HAP-1 (cell line): ENCODE measurements at regions not wholly inside any gene's neighbourhood (a gene's known extent, or its start where the extent isn't known, plus 50 kb on each side); places are given as distances from the start of the nearest gene placed in this dataset.

Source experiments
- DNase-seq, 2 experiments: peaks; one replicate each; pipeline ENCODE4 v3.0.0-alpha.2; 2016 to 2020; ENCODE audit warnings: low spot score in 2 of 2
- H3K27me3 ChIP-seq: fragments of 250-450 bp; sonication (Bioruptor Pico); 2 replicates; pipeline ENCODE4 v1.5.1; 2020; ENCODE audit warnings: low read depth, mild to moderate bottlenecking, moderate library complexity
- H3K36me3 ChIP-seq: fragments of 250-450 bp; sonication (Bioruptor Pico); replicated peaks from 2 replicates; pipeline ENCODE4 v1.5.1; 2020; ENCODE audit warnings: mild to moderate bottlenecking
- H3K4me1 ChIP-seq: fragments of 250-450 bp; sonication (Bioruptor Pico); 2 replicates; pipeline ENCODE4 v1.5.1; 2020; ENCODE audit warnings: mild to moderate bottlenecking
- H3K4me3 ChIP-seq: fragments of 250-450 bp; sonication (Bioruptor Pico); 2 replicates; pipeline ENCODE4 v1.5.1; 2020; ENCODE audit warnings: mild to moderate bottlenecking, moderate library complexity
- H3K9me3 ChIP-seq: fragments of 250-450 bp; sonication (Bioruptor Pico); 2 replicates; pipeline ENCODE4 v1.5.1; 2020; ENCODE audit warnings: mild to moderate bottlenecking, moderate library complexity
- in situ Hi-C: fragments of 300-500 bp; cut with MboI; formaldehyde crosslinking; loops from 3 replicates; pipeline ENCODE4 v1.14.3; 2020; ENCODE audit warnings: low sequenced_read_pairs, inconsistent platforms, mixed read lengths

GRCh38 chr6:80477591-80477990 is 371.1 kb downstream of the BCKDHB start:
- Histone ChIP-seq H3K36me3 (no peaks in the 10 kb centered on the region), H3K9me3 (no peaks in the 10 kb centered on the region), H3K4me1 (no peaks in the 10 kb centered on the region), H3K4me3 (no peak overlapping the region), H3K27me3 (no peaks in the 10 kb centered on the region)
- DNase-seq = no peak
- in situ Hi-C loops = no loop called here

- Histone ChIP-seq H3K4me3 (no peak overlapping the region), H3K9me3 (no peaks in the 10 kb centered on the region), H3K36me3 (no peaks in the 10 kb centered on the region), H3K27me3 (no peaks in the 10 kb centered on the region), H3K4me1 (no peaks in the 10 kb centered on the region)
- DNase-seq = no peak
- in situ Hi-C loops = no loop called here
Observed at GRCh38 chr6:80472271-80472670, 365.8 kb downstream of the BCKDHB start.

- no peaks in the 10 kb centered on the region for H3K36me3 ChIP-seq
- no peak for DNase-seq
- in situ Hi-C loops = no loop called here
- no peaks in the 10 kb centered on the region for H3K27me3 ChIP-seq
- H3K4me1 ChIP-seq = no peaks in the 10 kb centered on the region
- H3K9me3 ChIP-seq = no peaks in the 10 kb centered on the region
- H3K4me3 ChIP-seq = no peak overlapping the region
Observed at GRCh38 chr6:80469977-80470376, 363.5 kb downstream of the BCKDHB start.

- DNase-seq = no peak
- no peaks in the 10 kb centered on the region for H3K4me1 ChIP-seq
- no peak overlapping the region for H3K4me3 ChIP-seq
- H3K36me3 ChIP-seq = no peaks in the 10 kb centered on the region
- no peaks in the 10 kb centered on the region for H3K9me3 ChIP-seq
- in situ Hi-C loops = no loop called here
- H3K27me3 ChIP-seq = no peaks in the 10 kb centered on the region
Observed at GRCh38 chr6:80468398-80468797, 361.9 kb downstream of the BCKDHB start.

GRCh38 chr6:80467408-80467807 is 360.9 kb downstream of the BCKDHB start:
- no peaks in the 10 kb centered on the region for H3K27me3 ChIP-seq
- no peak overlapping the region for H3K4me3 ChIP-seq
- in situ Hi-C loops = no loop called here
- H3K9me3 ChIP-seq = no peaks in the 10 kb centered on the region
- no peaks in the 10 kb centered on the region for H3K36me3 ChIP-seq
- no peaks in the 10 kb centered on the region for H3K4me1 ChIP-seq
- DNase-seq = no peak

- DNase-seq = no peak
- Histone ChIP-seq H3K9me3 (no peaks in the 10 kb centered on the region), H3K4me1 (no peaks in the 10 kb centered on the region), H3K36me3 (no peaks in the 10 kb centered on the region), H3K27me3 (no peaks in the 10 kb centered on the region), H3K4me3 (no peak overlapping the region)
- in situ Hi-C loops = no loop called here
Observed at GRCh38 chr6:80466981-80467380, 360.5 kb downstream of the BCKDHB start.

GRCh38 chr6:80465513-80465912 is 359.0 kb downstream of the BCKDHB start:
- H3K4me1 ChIP-seq = no peaks in the 10 kb centered on the region
- no peak overlapping the region for H3K4me3 ChIP-seq
- in situ Hi-C loops = no loop called here

GRCh38 chr6:80464901-80465300 is 358.4 kb downstream of the BCKDHB start:
- H3K4me1 ChIP-seq = no peaks in the 10 kb centered on the region
- no peaks in the 10 kb centered on the region for H3K36me3 ChIP-seq
- no peak overlapping the region for H3K4me3 ChIP-seq
- H3K9me3 ChIP-seq = no peaks in the 10 kb centered on the region
- no peaks in the 10 kb centered on the region for H3K27me3 ChIP-seq
- in situ Hi-C loops = no loop called here
- DNase-seq = no peak

More at GRCh38 chr6:80465513-80465912, 359.0 kb downstream of the BCKDHB start:
- H3K9me3 ChIP-seq = no peaks in the 10 kb centered on the region
- H3K27me3 ChIP-seq = no peaks in the 10 kb centered on the region
- no peak for DNase-seq
- no peaks in the 10 kb centered on the region for H3K36me3 ChIP-seq

- no peak overlapping the region for H3K4me3 ChIP-seq
- no peaks in the 10 kb centered on the region for H3K9me3 ChIP-seq
- no peak for DNase-seq
- H3K4me1 ChIP-seq = no peaks in the 10 kb centered on the region
- no peaks in the 10 kb centered on the region for H3K36me3 ChIP-seq
- H3K27me3 ChIP-seq = no peaks in the 10 kb centered on the region
- in situ Hi-C loops = no loop called here
Observed at GRCh38 chr6:80463197-80463596, 356.7 kb downstream of the BCKDHB start.

GRCh38 chr6:80460257-80460865 is 353.9 kb downstream of the BCKDHB start:
- DNase-seq = no peak
- Histone ChIP-seq H3K27me3 (no peaks in the 10 kb centered on the region), H3K36me3 (no peaks in the 10 kb centered on the region), H3K4me1 (no peaks in the 10 kb centered on the region), H3K4me3 (no peak overlapping the region), H3K9me3 (no peaks in the 10 kb centered on the region)
- in situ Hi-C loops = no loop called here

- in situ Hi-C loops = no loop called here
- DNase-seq = no peak
- Histone ChIP-seq H3K4me3 (no peak overlapping the region), H3K9me3 (no peaks in the 10 kb centered on the region), H3K36me3 (no peaks in the 10 kb centered on the region), H3K4me1 (0 out of 2 replicates have a peak, but pooled peaks cover 3% of the 10 kb centered on the region), H3K27me3 (no peaks in the 10 kb centered on the region)
Observed at GRCh38 chr6:80457439-80457933, 351.0 kb downstream of the BCKDHB start.

GRCh38 chr6:80456724-80457438 is 350.4 kb downstream of the BCKDHB start:
- Histone ChIP-seq H3K27me3 (no peaks in the 10 kb centered on the region), H3K9me3 (no peaks in the 10 kb centered on the region), H3K36me3 (no peaks in the 10 kb centered on the region), H3K4me3 (no peak overlapping the region), H3K4me1 (0 out of 2 replicates have a peak, but pooled peaks cover 3% of the 10 kb centered on the region)
- in situ Hi-C loops = no loop called here
- no peak for DNase-seq

GRCh38 chr6:80454661-80455365 is 348.3 kb downstream of the BCKDHB start:
- in situ Hi-C loops = no loop called here
- Histone ChIP-seq H3K4me3 (no peak overlapping the region), H3K27me3 (no peaks in the 10 kb centered on the region), H3K36me3 (no peaks in the 10 kb centered on the region), H3K9me3 (no peaks in the 10 kb centered on the region), H3K4me1 (0 out of 2 replicates have a peak, but pooled peaks cover 3% of the 10 kb centered on the region)
- DNase-seq = peak in 1 of 2 experiments; percentile 16

- no peaks in the 10 kb centered on the region for H3K9me3 ChIP-seq
- no peak for DNase-seq
- H3K36me3 ChIP-seq = no peaks in the 10 kb centered on the region
- 0 out of 2 replicates have a peak, but pooled peaks cover 3% of the 10 kb centered on the region for H3K4me1 ChIP-seq
- H3K4me3 ChIP-seq = no peak overlapping the region
- no peaks in the 10 kb centered on the region for H3K27me3 ChIP-seq
- in situ Hi-C loops = no loop called here
Observed at GRCh38 chr6:80454197-80454596, 347.7 kb downstream of the BCKDHB start.
